Inferior parietal cortex (tissue), 1 donor: ENCODE measurements at regions not wholly inside any gene's neighbourhood (a gene's known extent, or its start where the extent isn't known, plus 50 kb on each side); places are given as distances from the start of the nearest gene placed in this dataset.

Experiments
- DNase-seq: peaks from one replicate; pipeline ENCODE4 v3.0.0-alpha.2; 2016; ENCODE audit errors: extremely low spot score

DNA sequence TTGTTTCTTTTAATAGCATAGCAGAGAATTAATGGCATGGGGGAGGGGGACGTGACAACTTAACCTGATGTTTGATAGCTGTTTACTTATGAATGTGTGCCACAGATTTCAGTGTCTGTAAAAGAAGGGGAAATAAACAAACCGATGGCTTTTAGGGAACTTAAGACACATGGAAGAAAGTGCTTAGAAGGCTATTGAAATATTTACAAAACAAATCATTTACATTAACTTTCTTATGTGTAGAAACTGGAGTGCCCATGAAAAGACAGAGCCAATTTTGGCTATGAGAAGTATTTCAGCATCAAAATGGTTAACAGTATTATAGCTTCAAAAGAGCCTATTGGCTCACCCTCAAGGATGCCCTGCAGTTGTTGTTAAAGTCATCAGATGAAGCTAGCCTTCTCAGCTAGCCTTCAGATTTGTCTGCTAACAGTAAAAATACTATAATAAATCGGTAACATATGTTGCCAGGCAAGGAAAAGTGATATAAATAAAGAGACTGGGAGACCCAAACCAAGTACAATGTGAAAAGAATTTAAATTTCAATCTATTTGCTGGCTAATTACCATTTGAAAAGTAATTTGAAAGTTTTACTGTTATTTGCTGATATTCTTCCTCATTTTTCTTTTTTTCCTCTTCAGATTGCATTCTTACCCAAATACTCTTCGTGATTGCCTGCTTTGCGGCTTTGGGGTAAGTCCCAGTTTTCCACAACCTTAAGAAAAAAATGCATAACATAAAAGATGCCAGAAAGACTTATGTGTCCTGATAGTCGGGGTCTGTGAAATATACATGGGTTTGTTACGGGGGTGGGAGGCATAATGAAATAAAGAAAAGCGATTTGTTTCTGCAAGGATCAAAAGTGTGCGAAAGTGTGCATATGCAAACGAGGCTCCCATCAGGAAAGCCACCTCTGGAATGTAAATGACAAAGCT lies 256.4 kb downstream of the MEIS1 start:
- no peak for DNase-seq

DNA sequence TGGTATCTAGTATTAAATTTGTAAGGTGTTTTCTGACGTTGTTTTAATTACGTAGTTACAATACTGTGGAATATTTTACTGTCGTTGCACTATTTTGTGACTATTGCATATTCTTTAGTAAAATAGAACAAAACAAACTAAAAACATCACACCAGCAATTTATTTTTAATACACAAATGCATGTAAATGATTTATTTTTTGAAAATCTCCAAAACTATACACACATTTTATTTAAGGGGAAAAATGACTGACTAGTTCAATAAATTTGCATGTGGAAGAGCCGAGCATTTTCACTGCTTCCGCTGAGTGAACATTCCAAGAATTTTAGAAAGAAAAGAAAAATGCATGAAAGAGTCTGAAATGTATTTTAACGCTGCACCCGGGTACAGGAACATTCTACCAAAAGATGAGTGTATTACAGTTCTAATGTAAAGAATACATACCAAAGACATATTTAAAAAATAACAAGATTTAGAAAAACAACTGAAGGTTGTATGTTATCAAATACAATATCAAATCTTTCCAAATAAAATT lies 257.7 kb downstream of the MEIS1 start:
- no peak for DNase-seq

DNA sequence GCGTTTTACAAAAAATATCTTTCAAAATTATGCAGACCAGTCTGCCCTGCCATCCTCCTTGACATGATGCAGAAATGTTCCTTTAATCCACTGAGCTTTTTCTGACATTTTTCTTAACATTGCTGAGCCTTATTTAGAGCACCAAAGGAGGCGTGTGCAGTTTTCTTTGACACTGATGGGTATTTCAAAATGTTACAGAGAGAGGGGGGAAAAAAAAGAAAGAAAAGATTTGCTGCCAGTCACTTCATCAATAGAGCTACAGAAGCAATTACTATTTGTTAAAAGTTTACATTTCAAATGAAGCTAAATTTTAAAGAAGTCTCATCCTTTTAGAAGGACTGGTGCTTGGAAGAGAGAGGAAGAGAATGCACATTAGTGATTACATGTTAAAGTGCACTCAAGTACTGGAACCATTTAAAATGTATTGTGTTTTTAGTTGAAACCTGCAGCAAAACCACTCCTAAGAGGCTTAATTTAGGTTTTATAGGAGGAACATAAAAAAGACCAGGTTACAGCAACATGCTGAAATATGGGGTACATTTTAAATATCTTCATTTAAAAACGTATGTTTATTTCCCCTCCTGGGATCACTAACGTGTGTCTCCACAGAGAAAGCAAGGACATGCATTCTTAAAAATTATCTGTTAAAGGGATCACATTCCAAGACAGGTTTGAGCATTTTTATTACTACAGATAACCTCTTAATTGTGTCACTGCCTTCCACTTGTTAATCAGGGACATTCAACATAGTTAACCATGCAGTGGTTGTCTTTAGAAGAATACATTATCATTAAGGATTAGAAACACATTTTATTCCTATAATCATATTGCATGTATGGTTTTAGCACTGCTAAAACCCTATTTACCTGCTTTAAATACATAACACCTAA lies 258.4 kb downstream of the MEIS1 start:
- DNase-seq: no peak

DNA sequence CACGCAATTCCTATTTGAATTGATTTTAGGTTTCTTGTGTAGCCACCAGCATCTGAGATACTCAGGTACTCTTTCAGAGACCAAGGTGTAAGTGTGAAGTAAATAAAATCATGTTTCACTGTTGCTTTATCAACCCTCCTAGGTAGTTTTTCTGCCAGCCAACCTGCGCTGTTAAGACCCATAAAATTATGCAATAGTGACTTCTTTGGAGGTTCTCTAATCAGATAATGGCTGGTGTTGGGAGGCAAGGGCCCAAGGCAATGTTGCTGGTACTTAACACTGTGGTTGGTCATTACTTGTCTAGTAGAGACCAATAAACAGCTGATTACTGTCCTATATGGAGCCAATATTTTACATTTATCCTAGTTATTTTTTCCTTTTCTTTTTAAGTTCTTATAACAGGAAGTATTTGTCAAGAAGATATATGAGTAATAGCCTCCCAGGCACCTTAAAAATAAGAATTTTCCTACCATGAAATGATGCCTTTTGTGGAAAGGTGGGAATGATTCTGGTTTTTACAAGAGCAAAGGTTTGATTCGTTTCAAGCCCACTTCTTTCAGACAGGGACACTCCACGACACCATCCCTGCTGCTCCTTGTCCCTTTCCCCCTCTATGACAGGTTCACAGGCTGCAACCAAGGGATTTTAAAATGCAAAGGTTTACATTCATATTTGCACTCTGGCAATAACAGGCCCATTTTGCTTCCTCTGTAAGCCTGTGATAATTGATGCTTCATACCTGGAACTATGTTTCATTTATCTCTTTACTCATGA lies 259.3 kb downstream of the MEIS1 start:
- no peak for DNase-seq

DNA sequence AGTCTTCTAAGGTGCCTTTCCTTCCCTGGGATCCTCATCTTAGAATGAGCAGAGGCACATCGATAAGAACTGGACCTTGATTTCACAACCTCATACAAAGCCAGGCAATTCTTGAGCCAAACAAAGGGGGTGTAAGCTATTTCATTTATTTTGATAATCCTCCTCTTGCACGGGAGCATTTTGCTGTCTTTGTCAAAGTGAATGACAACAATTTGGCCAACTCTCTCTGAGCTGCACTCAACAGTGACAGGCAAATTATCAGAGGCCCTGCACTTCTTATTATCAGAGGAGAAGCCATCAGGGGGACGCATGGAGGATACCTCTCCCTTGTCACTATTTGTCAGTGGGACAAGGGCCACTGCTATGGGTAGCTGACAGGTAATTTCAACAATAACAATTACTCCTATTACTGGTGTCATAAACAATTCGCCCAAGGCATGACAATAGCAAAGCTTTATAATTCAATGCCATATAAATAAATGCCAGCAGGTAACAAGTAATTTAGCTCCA lies 260.4 kb downstream of the MEIS1 start:
- DNase-seq: no peak

DNA sequence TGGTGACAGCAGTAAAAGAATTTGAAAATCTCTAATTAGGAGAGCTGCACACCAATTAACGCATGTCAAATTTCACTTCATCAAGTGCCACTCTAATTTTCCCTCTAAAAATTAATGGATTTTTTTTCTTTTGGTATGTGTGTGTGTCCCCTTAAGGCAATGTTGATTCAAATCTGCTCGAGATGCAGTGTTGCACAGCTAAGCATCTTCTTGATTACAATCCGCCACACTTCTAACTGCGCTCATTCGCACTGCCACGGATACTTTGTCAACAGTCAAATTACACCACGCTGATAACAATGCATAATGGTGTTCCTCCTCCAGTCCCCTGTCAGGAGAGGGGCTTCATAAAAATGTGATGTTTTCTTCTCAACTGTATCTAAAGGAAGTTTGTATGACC lies 261.4 kb downstream of the MEIS1 start:
- DNase-seq: no peak

DNA sequence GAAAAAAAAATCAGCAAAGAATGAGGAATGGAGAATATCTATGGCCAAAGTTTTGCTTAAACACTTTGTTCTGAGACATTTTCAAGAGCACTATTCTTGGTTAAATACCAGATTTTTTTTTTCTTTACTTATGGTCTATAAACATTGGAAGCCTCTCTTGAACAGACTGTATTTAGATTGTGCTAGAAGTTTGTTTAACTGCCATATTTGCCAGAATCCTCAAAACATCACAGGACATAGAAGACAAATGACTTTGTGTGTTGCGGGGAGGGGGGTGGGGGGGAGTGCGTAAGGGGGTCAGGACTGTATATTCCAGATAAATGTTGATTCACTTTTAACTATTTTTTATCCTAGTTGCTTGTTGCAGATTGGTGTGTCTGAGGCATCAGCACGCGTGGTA lies 262.0 kb downstream of the MEIS1 start:
- DNase-seq: no peak

DNA sequence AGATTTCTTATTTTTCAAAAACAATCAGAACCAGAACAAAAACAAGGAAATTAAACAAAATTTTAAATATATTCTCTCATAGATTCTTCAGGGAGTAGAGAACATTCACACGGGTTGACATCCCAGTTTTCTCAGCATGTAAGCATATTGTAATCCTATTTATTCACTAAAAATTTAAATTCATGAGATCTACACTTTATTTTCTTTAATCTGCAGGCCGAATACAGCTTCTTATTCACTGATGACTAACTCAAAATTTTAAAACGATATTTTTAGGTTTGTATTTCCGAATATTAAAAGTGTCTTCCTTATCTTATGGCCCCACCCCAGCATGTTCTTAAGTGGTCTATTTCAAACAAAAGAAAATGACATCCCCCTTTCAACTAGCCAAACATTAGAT lies 262.4 kb downstream of the MEIS1 start:
- DNase-seq: no peak

DNA sequence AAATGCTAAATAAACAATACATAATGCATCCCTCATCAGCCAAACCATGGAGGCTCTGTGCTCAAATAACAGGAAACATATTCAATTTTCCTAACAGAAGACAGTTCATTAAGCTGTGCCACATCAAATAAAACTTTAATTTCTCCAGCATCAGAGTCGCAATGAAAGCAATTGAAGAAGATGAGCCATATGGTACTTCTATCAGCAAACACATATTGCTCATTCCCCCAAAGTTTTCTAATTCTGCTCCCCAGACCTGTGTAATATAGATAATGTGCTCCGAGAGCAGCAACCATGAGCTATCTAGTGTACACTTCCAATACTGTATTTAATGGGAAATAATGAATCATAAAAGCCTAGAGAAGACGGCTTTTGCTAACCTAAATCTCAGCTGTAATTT lies 263.2 kb downstream of the MEIS1 start:
- no peak for DNase-seq

DNA sequence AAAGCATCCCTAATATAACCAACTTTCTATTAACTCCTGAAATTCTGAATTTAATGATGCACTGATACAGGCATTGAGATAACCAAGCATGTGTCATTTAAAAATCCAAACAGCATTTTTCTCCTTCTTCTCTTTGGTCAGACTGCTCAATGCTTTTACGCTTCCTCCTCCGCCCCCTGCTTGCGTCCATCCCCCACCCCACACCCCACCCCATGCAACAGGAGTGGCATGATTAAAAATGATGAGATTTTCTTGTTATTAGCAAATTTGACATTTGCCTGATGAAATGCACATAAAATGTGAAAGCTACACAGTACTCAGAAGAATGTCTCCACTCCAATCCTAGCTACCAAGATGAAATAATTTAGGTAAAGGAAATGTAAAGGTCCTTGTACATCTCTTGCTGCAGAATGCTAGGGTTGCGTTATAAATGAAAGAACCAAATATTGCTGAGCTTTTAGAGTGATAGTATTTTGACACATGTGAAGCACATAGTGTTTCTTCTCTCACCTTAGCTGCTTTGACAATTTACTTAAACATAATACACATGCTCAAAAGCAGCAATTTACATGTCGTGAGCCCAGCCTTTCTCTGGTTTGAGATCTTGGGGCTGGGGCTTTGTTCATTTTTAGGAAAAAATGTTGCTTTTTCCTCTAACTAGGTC lies 263.8 kb downstream of the MEIS1 start:
- DNase-seq: no peak

DNA sequence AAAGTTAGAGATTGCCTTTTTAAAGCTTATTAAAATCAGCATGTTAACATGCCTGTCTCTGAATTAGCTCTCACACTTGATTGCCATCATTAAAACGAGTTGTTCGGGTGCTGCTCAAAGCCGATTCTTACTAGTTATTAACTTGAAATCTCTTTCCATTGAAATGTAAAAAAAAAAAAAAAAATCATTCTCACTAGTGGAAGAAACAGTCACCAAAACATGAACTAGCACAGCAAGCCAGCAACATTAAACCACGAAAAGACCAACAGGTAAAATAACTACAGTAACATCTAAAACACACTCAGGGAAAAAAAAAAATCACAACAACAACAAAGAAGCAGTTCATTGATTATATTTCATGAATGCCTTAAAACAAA lies 264.5 kb downstream of the MEIS1 start:
- DNase-seq: no peak

DNA sequence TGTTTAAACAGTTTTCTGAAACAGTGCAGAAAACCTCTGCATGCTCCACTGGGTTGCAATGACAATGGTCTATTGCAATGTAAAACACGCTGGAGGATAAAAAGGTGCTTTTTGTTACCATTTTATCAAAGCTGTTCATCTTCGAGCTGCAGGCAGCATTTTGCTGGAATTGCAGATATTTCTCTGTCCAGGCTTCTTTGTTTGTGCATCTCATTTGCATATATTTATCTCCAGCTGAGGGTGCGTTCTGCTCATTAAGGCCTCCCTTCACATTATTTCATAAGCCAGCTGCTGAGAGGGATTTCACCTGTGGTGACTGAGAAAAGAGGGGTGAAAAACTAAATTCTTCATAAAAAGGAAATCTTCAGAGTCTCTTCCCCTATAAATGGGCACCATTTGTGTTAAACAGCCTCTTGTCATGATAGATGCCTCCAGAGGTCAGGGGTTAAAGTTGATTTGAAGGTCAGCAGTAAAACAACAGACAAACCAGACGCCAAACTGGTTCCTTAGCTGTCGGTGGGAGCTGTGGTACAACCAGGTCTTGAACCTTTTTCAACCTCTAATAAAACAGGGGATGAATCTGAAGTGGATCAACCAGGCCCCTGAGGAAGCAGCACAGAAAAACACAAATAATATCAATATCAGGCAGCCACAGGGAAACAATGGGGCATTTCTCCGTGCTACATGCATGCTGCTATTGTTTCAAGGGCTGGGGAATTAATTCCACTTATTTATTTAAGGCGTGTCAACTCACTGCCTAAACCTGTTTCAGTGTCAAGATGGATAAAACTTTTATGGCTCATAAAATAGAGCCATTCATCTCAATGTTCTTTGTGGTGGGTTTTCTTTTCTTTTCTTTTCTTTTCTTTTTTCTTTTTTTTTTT lies 265.1 kb downstream of the MEIS1 start:
- peak; percentile 29 for DNase-seq

DNA sequence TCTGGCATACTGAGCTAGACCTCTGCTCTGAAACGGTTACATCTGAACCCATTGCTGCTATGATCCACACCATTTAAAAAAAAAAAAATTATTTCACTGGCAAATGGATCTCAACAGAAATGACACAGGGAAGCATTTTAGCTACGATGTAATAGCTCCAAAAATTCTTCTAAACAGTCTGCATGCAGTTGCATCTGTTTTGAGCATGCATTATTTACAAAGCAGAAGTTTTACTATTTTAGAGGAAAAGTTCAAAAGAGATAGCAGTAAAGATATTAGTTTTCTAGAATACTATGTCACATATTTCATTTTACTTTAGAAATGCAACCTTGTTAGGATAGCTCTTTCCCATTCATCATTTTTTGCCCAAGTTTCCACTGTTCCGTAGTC lies 265.7 kb downstream of the MEIS1 start:
- DNase-seq: no peak

DNA sequence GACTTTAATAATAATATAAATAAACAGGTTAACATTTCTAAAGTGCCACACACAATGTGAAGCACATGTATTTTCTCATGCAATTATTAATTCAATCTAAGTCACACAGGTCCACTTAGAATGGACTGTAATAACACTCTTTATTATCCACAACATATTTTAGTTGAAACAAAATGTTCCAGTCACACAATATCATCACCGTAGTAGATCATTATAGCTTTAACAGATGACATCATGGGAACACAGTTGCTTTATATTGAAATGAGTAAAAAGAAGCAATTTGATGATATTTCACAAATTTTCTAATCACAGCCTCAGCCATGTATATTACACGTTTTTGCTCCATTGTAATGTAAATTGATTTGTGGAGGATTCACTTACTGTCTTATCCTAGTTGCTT lies 266.3 kb downstream of the MEIS1 start:
- no peak for DNase-seq

DNA sequence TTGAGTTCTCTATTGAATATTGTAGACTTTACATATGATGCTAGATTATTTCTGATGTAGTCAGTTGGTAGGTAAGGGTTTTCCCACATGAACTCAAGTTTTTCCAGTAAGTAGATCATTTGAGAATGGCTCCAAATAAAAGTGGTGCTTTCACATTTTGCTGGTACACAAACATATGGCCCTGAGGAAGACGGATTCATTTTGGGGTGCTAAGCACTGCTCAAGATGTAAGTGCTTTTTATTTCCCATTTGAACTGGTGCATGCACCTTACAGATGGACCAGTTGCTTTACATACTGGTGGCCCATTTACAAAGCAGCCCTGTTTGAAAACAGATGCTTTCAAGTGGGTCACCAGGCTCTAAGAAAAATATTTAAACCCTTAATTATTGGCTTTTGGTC lies 266.7 kb downstream of the MEIS1 start:
- no peak for DNase-seq

DNA sequence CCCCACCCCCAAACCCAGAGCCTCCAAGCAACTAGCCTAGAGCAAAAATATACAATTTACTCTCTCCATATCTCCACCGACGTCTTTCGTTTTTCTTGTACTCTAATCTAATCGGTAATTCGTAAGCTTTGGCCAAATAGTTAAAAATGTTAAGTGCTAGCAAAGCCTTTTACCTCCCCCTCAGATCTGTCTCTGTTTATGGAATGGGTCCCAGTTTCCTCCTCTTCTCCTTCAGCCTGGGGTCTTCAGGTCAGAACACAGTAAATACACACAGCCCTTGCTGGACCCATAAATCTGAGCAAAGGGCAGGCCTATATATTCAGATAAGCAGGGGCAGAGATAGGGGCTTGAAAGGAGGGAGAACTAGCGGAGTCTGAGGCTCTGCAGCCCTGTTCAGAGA lies 267.4 kb downstream of the MEIS1 start:
- DNase-seq: no peak

DNA sequence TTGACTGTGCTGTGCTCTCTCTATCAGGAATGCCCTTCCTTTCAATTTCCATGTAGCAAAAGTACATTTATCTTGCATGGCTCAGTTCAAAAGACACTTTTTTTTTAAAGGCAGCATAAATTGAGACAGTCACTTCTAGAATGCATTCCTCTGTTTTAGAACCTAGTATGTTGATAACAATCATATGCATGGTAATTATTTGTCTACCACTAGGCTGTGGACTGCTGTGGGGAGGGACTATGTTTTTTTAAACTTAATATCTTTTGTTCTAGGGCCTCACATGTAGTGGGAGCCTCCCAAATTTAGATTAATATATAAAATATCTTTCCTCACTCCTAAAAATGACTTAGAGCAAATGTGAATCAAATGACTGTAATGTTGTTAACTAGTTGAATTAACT lies 269.9 kb downstream of the MEIS1 start:
- no peak for DNase-seq

DNA sequence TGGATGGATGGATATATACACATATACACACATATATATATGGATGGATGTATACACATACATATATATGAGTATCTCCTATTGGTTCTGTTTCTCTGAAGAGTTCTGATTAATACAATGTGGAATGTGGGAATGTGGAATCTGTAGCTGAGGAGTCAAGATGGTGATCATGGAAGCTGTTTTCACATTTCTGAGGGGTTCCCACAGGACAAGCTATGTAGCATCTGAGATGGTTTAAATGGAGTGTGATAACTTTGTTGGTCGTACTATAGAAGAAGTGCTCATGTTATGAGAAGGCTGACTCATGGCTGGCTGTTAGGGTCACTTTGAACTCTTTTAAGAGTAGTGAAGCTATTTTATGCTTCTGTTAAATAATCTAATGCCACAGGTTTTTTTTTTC lies 279.7 kb downstream of the MEIS1 start:
- no peak for DNase-seq

DNA sequence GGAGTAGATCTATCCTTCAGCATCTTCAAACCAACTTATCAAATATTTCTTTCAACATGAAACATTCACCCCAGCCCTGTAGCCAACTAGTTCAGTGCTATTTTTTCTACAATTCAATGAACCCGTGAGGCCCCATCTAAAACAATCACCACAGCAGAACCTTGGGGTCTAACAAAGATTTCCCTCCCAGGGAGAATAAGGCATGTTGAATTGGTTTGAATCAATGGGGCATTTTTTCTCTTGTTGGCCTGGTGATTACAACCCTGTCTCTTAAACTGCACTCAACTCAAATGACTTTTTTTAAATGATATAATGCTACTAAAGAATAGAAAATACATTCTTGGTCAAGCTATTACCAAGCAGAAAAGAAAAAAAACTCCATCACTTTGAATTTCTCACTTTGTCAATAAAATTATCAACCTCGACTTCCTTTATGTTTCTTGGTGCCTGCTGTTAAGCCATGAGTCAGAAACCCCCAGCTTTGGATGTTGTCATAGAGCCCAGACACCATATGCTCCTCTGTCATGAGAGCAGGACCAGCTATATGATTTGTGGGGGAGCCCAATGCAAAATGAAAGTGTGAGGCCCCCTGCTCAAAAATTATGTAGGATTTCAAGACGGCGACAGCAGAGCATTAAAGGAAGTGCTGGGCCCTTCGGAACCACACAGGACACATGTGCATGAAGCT lies 282.4 kb downstream of the MEIS1 start:
- no peak for DNase-seq

DNA sequence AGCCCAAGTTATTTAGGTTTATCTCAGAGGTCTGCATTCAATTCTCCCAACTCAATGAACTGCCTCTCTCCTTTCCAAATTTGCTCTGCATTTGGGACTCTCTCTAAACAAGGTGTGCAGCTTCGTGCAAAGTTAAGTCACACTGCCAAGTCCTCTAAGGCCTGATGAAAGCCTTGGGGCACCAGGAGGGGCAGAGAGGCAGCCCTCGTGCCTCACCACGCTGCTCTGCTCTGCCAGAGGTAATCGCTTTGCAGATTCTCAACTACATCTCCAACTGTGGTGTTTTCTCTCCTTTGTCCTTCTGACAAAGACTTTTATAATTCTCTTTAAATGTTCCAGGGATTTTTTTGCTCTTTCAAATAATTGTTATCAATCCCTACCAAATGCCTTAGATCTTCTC lies 283.0 kb downstream of the MEIS1 start:
- DNase-seq: no peak
